ENCODE measurements at regions not wholly inside any gene's neighbourhood (a gene's known extent, or its start where the extent isn't known, plus 50 kb on each side); places are given as distances from the start of the nearest gene placed in this dataset.

- Mint-ChIP-seq H3K9me3 (no peaks in the 10 kb centered on the region), H3K36me3 (no peaks in the 10 kb centered on the region), H3K27ac (no peak overlapping the region)
- DNase-seq (ENCODE audit: low spot score in 2 of 2) (no peak), ATAC-seq (no peak)
These were observed 393.8 kb downstream of the LRFN5 start for GRCh38 chr14:42000450-42000849.

GRCh38 chr14:41993687-41994086, 387.0 kb downstream of the LRFN5 start:
- Mint-ChIP-seq H3K9me3 (peaks cover 9 to 11% of the 10 kb centered on the region in 2 donors), H3K27ac (no peak overlapping the region), H3K36me3 (no peaks in the 10 kb centered on the region)
- ATAC-seq (no peak), DNase-seq (ENCODE audit: low spot score in 2 of 2) (no peak)

- H3K27ac Mint-ChIP-seq = no peak overlapping the region
These were observed 380.0 kb downstream of the LRFN5 start for GRCh38 chr14:41986700-41987099.

GRCh38 chr14:41986083-41986645, 379.5 kb downstream of the LRFN5 start:
- no peak for DNase-seq (ENCODE audit: low spot score in 2 of 2)
- no peaks in the 10 kb centered on the region for H3K36me3 Mint-ChIP-seq
- H3K9me3 Mint-ChIP-seq = peaks cover 8 to 13% of the 10 kb centered on the region in 2 donors
- no peak for ATAC-seq
- H3K27ac Mint-ChIP-seq = no peak overlapping the region

More at GRCh38 chr14:41986700-41987099, 380.0 kb downstream of the LRFN5 start:
- no peaks in the 10 kb centered on the region for H3K36me3 Mint-ChIP-seq
- H3K9me3 Mint-ChIP-seq = peaks cover 4 to 13% of the 10 kb centered on the region in 2 donors
- ATAC-seq (no peak), DNase-seq (ENCODE audit: low spot score in 2 of 2) (no peak)

DNA sequence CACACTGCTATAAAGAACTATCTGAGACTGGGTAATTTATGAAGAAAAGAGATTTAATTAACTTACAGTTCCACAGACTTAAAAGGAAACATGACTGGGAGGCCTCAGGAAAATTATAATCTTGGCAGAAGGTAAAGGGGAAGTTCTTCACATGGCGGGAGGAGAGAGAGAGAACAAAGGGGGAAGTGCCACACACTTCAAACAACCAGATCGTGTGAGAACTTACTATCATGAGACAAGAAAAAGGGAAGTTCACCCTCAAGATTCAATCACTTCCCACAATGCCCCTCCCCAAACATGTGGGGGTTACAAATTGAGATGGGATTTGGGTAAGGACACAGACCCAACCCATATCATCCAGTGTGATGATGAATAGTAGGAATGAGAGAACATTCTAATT, 366.5 kb downstream of the LRFN5 start:
- peaks cover 4 to 11% of the 10 kb centered on the region in 2 donors for H3K36me3 Mint-ChIP-seq
- no peak for ATAC-seq
- DNase-seq (ENCODE audit: low spot score in 2 of 2) = no peak
- H3K9me3 Mint-ChIP-seq = peaks cover 16 to 23% of the 10 kb centered on the region in 2 donors
- H3K27ac Mint-ChIP-seq = no peak overlapping the region

GRCh38 chr14:41972531-41972930, 365.9 kb downstream of the LRFN5 start:
- H3K27ac Mint-ChIP-seq = no peak overlapping the region
- H3K36me3 Mint-ChIP-seq = peaks cover 4 to 11% of the 10 kb centered on the region in 2 donors

GRCh38 chr14:41960281-41960680, 353.6 kb downstream of the LRFN5 start:
- no peak overlapping the region for H3K27ac Mint-ChIP-seq
- DNase-seq (ENCODE audit: low spot score in 2 of 2) (no peak), ATAC-seq (no peak)
- H3K9me3 Mint-ChIP-seq = peaks cover 5 to 11% of the 10 kb centered on the region in 2 donors
- no peaks in the 10 kb centered on the region for H3K36me3 Mint-ChIP-seq

More at GRCh38 chr14:41972531-41972930, 365.9 kb downstream of the LRFN5 start:
- ATAC-seq = no peak
- peaks cover 18 to 24% of the 10 kb centered on the region in 2 donors for H3K9me3 Mint-ChIP-seq
- DNase-seq (ENCODE audit: low spot score in 2 of 2) = no peak

GRCh38 chr14:41957459-41957858, 350.8 kb downstream of the LRFN5 start:
- Mint-ChIP-seq H3K9me3 (no peaks in the 10 kb centered on the region), H3K36me3 (no peaks in the 10 kb centered on the region), H3K27ac (no peak overlapping the region)
- DNase-seq (ENCODE audit: low spot score in 2 of 2) (no peak), ATAC-seq (no peak)
